Fibroblast of peridontal ligament (primary cell): ENCODE measurements at regions not wholly inside any gene's neighbourhood (a gene's known extent, or its start where the extent isn't known, plus 50 kb on each side); places are given as distances from the start of the nearest gene placed in this dataset.
"Not testable (repeated sequence)": the region's sequence is repeated elsewhere in the genome, so short reads cannot be mapped to it uniquely, and the experiment has no call there.

ENCODE experiments used
- DNase-seq: peaks from one replicate; pipeline ENCODE4 v3.0.0-alpha.2; 2010; ENCODE audit errors: extremely low read depth

DNA sequence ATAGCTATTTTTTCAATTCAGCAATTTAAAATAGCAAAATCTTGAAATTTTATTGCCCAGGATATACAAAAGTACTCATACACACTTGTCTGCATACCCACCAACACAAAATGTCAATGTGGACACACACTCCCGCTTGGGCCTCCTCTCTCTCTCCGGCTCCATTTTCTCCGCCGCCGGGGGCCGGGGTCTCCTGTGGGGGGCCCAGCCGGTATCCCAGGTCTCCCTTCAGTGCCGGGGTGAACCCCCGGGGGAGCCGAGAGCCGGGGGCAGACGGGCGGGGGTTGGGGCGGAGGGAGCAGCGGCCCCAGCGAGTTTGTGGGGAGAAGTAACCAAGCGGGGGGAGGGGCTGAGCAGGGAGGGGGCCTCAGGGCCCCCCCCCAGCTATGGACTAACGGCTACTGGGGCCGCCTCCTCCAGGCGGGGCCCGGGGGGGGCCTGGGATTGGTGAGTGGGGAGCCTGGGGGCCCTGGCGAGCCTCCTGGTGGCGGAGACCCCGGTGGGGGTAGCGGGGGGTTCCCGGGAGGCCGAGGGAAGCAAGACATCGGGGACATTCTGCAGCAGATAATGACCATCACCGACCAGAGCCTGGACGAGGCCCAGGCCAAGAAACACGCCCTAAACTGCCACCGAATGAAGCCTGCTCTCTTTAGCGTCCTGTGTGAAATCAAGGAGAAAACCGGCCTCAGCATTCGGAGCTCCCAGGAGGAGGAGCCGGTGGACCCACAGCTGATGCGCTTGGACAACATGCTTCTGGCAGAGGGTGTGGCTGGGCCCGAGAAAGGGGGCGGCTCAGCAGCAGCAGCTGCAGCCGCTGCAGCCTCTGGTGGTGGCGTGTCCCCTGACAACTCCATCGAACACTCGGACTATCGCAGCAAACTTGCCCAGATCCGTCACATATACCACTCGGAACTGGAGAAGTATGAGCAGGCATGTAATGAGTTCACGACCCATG is 56.6 kb downstream of the CHST2 start:
- DNase-seq: not testable (repeated sequence)

DNA sequence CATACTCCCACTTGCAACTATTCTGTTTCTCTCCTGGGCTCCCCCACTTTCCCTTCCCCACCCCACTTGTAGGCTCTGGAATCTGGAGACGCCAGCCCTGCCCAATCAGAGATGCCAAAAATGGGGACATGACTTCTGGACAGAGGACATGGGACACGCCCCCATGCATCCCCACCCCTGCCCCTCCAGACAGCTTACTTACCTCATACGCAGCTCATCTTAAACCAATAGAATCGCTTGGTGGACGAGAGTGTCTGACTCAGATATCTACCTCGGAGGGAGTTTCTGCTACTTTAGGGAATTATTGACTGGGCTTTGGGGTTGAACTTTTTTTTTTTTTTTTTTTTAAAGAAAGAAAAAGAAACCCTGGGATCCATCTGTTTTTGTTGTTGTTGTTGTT is 58.4 kb downstream of the CHST2 start:
- not testable (repeated sequence) for DNase-seq

DNA sequence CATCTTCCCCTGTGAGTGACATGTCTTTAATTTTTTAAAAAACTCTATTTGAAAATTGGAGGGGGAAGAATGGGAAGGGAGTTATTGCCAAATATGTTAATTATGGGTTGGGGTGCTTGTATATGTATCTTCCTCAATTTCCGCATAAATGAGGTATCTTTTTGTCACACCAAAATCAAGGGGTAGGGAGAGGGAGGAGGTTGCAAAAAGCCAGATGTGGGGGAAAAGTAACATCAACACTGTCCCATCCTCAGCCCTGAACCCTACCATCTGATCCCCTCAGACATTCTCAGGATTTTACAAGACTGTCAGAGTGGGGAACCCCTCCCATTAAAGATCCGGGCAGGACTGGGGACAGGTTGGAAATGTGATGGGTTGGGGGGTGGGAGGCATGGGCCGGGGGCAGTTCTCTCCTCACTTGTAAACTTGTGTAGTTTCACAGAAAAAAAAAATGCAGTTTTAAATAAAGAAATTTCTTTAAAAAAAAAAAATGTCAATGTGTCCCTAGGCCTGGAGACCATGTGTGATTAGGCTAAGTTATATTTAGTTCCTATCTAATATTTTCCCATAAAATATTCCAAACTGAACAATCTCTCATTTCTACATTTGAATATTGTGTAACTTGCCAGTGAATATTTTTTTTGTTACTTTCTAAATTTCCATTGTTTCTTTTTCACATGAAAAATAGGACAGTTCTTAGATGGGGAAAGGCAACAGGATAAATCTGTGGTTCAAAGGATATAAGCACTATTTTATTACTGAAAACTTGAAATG is 59.4 kb downstream of the CHST2 start:
- DNase-seq: not testable (repeated sequence)

DNA sequence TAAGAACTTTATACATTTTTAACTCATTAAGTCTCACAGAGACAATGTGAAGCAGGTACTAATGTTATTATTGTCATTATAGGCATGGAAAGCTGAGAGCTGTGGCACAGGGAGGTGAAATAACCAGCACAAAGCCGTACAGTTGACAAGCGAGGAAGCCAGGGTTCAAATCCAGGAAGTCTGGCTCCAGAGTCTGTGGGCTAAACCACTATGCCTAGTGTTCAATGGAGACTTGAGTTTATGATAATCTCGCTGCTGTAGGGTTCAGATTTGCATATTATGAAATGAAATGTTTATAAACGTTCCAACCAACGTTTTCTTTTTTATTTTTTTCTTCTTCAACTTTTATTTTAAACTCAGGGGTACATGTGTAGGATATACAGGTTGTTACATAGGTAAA is 60.0 kb downstream of the CHST2 start:
- no peak for DNase-seq

DNA sequence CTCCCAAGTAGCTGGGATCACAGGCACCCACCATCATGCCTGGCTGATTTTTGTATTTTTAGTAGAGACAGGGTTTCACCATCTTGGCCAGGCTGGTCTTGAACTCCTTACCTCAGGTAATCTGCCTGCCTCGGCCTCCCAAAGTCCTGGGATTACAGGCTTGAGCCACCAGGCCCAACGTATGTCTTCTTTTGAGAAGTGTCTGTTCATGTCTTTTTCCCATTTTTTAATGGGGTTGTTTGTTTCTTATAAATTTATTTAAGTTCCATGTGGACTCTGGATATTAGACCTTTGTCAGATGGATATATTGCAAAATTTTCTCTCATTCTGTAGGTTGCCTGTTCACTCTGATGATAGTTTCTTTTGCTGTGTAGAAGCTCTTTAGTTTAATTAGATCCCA is 61.3 kb downstream of the CHST2 start:
- not testable (repeated sequence) for DNase-seq

DNA sequence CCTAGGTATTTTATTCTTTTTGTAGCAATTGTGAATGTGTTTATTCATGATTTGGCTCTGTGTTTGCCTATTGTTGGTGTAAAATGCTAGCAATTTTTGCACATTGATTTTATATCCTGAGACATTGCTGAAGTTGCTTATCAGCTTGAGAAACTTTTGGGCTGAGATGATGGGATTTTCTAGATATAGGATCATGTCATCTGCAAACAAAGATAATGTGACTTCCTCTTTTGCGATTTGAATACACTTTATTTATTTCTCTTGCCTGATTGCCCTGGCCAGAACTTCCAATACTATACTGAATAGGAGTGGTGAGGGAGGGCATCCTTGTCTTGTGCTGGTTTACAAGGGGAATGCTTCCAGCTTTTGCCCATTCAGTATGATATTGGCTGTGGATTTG is 62.4 kb downstream of the CHST2 start:
- not testable (repeated sequence) for DNase-seq

DNA sequence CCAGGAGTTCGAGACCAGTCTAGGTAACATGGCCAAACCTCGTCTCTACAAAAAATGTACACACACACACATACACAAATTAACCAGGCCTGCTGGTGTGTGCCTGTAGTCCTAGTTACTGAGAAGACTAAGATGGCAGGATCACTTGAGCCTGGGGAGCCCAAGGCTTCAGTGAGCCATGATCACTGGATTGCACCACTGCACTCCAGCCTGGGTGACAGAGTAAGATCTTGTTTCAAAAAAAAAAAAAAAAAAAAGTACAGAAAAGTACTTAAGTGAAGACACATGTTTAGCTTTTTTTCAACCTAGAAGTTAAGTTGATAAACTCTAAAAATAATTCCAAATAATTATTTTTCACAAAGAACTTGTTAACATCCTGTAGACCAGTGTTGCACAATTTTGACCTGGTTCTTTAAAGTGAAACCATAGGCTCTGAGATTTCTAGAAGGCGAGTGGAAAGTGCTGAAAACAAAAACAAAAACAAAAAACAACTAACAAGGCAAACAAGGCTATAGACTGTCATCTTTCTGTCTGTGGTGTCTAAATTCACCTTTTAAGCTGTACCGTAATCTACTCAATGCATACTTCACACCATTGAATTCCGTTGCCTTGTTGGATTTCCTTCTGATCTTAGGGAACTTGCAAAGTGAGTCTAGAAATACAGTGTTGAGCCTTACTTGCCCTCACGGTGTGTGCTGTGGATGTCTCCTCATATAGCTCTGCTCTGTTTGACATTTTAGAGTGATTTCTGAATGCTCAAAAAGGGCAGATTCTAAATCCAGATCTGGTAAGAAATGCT is 63.5 kb downstream of the CHST2 start:
- peak; percentile 48 for DNase-seq

DNA sequence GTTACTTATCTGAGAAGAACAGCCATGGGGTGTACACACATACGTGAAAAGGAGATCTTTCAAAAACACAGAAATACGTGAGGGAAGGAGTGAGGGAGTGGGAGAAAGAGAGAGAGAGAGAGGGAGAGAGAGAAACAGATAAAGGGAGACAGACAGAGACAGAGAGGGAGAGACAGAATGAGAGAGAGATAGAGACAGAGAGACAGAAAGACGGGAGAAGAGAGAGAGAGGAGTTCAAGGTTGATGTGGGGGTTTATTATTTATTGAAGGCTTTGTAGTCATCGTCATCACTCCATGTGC is 64.0 kb downstream of the CHST2 start:
- no peak for DNase-seq

DNA sequence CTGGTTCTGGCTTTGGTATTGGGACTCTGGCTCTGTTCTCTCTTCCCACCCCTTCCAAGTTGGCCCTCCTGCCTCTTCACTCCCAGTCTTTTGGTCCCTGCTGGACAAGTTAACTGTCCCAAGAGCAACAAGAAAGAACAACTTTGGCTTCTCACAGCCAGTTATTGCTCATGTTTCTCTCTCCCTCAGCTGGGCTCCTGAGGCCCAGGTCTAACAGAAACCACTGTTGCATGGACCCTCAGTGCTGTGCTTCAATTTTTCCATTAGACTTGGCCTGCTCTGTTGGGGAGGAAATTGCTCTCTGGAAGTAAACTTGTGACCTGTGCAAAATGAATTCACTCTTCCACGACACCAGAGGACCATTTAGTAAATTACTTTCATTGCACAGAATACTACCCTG is 64.5 kb downstream of the CHST2 start:
- DNase-seq: no peak

DNA sequence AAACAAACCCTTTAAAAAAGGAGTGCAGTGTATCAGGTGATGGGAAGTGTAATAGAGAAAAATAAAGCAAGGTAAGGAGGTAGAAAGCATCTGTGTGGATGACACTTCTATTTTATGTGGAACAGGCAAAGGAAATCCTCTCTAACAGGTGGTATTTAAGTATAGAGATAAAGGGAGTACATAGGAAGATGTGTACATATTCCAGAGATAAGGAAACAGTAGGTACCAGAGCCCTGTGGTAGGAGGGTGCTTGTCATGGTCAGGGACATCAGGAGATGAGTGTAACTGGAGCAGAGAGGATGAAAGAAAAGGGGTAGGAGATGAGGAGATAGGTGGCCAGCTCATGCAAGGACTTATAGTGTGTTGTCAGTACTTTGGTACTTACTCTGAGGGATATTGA is 65.8 kb downstream of the CHST2 start:
- no peak for DNase-seq

DNA sequence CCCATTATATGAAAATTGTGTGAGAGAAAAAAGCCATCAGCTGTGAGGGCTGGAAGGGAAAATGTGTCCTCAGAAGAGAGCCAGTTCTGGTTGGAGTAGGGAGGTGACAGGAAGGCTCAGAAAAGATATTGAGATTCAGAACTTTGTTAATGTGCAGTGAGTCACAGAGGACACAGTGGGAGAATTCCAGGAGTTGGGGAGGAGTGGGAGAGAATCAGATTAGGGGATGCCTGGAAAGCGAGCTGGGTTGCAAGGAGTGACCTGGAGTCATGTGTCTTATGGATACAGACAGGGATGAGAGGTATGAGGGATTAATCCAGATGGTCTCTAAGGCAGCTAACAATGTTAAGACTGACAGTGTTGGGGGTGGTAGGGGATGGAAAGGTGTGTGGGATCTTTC is 67.5 kb downstream of the CHST2 start:
- DNase-seq: no peak

DNA sequence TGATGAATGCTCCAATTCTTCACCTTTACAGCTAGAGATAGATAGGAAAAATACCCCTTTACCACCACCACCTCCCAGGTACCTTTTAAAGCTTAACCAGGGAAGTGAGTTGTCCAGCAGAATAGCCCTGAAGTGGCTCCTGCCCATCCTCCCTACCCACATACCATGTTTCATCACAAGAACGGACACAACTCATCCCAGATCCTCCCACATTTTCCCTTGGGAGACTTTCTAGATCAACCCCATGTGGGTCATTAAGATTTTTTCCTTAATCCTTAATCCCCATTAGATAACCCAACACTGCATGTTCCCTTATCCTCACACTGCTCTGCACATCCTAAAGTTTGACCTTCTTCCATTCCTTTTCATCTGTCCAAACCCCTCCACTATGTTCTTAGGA is 69.3 kb downstream of the CHST2 start:
- DNase-seq: no peak

DNA sequence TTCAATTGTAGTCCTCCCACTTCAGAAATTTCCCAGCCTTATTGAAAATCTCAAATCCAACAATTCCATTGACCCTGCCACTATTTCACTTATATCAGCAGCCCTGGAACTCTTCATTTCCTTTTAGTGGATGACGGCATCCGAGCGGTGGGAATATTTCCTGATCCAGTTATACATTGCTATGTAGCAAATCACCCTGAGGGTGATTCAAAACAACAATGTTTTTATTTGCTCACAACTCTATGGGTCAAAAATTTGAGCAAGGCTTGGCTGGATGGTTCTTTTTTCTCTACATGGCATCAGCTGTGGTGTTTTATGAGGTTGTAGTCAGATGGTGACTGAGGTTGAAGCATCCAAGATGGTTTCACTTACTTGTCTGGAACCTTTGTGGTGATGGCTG is 70.5 kb downstream of the CHST2 start:
- DNase-seq: no peak

DNA sequence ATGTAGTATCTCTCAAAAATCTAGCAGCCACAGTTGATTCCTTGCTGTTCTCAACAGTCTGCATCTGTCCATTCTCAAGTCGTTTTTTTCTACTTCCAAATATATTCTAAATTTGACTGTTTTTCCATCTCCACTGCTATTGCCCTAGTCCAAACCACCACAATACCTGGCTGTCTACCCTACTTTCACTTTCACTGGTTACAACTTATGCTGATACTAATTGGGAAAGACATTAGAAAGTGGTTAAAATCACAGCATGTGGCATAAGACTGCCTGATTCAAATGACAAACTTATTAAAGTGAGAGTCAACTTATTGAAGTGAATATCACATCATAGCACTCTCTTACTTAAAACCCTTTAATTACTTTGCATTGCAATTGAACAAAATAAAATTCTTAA is 72.6 kb downstream of the CHST2 start:
- DNase-seq: no peak

DNA sequence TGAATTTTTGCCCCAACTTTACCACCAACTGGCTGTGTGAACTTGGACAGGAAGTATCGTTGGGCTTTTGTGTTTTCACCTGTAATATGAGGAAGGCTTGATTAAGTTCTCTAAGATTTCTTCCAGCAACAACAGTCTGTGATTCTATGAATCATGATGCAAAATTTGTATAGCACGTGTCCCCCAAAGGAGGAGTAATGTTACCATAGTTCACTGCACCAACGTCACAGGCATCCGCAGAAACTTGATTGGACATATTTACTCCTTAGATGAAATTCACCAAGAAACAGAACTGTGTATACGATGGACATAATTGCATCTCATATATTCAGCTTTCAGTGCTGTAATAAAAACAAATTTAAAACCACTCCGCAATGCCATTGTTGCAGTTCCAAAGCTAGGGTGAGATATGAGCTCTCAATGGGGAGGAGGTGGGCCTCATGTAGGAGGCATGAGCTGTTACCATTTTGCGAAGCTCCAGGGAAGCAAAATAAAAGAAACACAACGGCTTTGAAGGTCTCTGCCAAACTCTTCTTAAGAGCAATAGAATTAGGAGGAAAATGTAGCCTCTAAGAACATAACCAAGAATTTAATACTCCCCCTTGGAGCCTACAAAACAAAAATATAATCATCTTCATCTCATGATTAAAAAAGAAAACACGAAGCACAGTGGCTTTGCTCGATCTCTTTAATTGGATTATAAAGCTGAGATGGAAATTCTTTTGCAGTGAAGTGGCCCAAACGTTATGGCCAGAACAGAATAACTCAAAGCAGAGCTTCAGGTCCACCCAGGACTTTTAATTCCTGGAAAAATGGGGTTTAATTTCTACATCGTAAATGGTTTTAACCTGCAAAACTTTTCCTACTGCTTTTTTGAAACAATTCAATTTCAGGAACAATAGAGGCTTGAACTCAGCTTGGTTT is 80.7 kb downstream of the CHST2 start:
- peak; percentile 68 for DNase-seq

DNA sequence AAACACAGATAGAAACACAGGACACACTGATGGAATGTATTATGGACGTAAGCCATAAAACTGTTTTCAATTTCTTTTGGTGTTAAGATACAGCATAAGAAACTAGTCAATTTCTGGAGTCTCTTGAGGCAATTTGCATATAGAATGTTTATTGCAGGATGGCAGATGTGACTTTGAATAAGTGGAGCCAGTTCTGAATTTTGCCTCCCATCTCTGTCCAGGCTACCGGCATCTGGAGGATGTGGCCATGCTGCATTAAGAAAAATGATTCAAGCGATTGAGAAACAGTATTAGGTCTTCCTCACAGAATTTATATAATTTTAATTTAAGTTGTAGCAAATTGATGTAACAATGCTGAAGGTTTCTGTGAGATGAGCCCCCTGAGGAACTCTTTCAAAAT is 81.5 kb downstream of the CHST2 start:
- DNase-seq: peak; percentile 34

DNA sequence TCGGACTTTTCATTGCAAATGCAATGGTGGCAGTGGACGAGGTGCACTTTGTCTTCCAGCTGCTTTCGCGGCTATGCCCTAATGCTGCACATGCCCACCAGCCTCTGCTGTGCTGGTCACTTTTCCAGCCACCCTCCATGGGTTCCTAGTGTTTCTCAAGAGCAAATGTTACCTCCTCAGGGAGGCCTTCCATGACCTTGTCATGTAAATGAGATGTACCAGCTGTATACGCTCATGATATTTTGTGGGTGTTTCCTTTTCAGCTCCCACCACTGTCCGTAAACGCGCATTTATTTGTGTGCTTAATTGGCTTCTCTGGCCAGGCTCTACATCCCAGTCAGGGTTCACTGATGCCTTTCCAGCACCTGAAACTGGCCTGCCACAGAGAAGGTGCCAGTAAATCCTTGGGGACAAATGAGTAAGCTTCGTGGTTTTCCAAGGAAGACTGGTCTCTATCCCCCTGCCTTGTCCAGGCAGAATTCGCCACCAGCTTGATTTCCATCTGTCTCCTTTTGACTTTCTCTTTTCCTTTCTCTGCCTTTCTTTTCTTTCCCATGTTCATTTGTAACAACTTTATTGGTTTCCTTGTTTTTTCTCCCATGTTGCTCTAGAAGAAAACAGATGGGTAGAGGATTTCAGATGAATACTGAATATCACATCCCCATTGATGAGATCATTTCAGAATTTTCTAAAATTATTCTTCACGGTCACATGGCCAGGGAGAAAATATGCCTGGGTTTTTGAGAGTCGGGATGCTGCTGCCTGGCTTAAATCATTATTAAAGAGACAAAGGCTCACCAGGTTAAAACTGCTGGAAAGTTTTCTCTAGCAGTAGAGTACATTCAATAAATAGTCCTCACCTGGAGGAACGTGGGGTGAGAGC is 82.5 kb downstream of the CHST2 start:
- no peak for DNase-seq

DNA sequence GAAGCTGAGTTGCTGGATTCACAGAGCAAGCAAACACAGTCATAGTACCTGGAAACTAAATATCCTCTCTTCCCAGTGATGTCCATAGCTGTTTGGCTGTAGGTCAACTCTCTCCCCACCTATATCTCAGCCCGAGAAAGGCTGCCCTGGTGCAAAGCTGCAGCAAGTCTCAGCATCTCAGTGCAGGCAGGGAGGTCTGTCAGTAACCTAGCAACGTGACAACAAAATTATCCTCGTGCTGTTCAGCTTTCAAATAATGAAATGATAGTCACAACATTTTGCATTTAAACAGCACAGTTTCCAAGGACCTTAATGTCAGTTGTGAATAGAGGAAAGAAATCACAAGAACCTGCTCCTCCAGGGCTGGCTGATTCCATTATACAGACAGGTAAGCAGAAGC is 83.6 kb downstream of the CHST2 start:
- no peak for DNase-seq

DNA sequence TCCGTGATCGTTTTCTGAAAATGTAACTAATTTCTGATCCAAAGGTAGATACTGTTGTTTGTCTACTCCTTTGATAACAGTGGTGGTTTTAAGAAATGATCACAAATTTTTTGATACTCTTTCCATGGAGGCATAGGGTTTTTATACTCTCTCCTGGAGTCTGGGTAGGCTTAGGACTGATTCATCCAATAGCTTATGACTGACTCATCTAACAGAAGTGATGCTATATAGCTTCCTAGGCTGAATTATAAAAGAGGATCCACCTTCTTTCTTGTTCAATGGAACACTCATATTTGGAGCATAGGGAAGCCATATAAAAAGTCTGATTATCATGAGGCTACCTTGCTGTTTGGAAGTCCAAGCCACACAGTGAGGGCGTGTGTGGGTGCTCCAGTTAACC is 84.3 kb downstream of the CHST2 start:
- no peak for DNase-seq

DNA sequence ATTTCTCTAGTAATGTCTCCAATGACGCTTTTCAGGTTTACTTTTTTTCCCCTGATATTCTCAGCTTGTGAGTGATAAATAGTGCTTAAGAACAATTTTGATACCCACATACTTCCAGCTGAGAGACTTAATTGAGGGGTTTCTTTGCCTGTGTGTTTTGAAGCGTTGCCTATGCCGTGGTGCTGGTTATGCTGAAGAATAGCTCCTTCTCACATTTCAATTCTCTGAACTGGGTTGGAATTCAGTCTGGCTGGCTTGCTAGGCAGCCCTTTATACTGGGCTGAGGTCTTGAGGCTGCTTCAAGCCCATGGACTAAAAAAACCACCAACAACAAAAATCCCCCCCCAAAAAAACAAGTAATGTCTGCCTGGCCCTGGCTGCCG is 87.4 kb downstream of the CHST2 start:
- no peak for DNase-seq
